Lower leg skin (tissue), 3 donors: ENCODE measurements at regions not wholly inside any gene's neighbourhood (a gene's known extent, or its start where the extent isn't known, plus 50 kb on each side); places are given as distances from the start of the nearest gene placed in this dataset.

Experiments
- CTCF ChIP-seq, 3 donors: fragments of 450-650 bp; IDR thresholded peaks; one replicate each; pipeline ENCODE4 v1.5.1; 2016; ENCODE audit warnings: antibody characterized with exemption in 3 of 3, mild to moderate bottlenecking in 3 of 3, moderate library complexity in 2 of 3
- POLR2A ChIP-seq, 2 donors: fragments of 450-650 bp; IDR thresholded peaks; one replicate each; pipeline ENCODE4 v1.6.1; 2016 to 2017; ENCODE audit warnings: antibody characterized with exemption in 2 of 2, mild to moderate bottlenecking in 1 of 2, moderate library complexity in 1 of 2

GRCh38 chr10:52542906-52543305, 228.8 kb downstream of the DKK1 start:
- no peak for TF ChIP-seq CTCF (IDR thresholded peaks at IDR 0.05)
- TF ChIP-seq POLR2A (IDR thresholded peaks at IDR 0.05), result no peak
